ENCODE measurements at regions not wholly inside any gene's neighbourhood (a gene's known extent, or its start where the extent isn't known, plus 50 kb on each side); places are given as distances from the start of the nearest gene placed in this dataset.

DNA sequence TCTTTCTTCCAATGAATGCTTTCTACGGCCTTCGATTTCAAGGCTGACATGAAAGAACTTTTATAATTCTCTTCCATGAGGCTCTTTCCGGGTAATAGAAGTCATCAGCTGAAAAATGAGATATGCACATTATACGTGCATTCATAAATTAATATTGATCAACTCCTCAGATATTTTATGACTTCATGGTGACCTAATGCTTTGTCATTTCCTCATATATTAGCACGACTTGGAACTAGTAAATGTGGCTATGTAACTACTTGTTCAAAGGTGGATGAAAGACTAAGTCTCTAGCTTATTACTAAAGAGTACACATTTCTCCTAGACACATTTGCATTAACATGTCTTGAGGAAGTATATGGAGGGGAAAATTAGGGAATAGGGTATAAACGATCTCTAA is 168.8 kb downstream of the HDGFL1 start:
- Mint-ChIP-seq H3K9me3 (ENCODE audit: low read depth) (peaks cover 12% of the 10 kb centered on the region), H3K27ac (no peak overlapping the region), H3K4me1 (ENCODE audit: low read depth) (peaks cover 4% of the 10 kb centered on the region), H3K27me3 (no peaks in the 10 kb centered on the region), H3K36me3 (ENCODE audit: insufficient read depth) (peaks cover 2% of the 10 kb centered on the region), H3K4me3 (ENCODE audit: low read depth) (no peak overlapping the region)
- DNase-seq (ENCODE audit: low spot score, unreplicated experiment): no peak
- TF ChIP-seq, protein P1, sequence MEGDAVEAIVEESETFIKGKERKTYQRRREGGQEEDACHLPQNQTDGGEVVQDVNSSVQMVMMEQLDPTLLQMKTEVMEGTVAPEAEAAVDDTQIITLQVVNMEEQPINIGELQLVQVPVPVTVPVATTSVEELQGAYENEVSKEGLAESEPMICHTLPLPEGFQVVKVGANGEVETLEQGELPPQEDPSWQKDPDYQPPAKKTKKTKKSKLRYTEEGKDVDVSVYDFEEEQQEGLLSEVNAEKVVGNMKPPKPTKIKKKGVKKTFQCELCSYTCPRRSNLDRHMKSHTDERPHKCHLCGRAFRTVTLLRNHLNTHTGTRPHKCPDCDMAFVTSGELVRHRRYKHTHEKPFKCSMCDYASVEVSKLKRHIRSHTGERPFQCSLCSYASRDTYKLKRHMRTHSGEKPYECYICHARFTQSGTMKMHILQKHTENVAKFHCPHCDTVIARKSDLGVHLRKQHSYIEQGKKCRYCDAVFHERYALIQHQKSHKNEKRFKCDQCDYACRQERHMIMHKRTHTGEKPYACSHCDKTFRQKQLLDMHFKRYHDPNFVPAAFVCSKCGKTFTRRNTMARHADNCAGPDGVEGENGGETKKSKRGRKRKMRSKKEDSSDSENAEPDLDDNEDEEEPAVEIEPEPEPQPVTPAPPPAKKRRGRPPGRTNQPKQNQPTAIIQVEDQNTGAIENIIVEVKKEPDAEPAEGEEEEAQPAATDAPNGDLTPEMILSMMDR (IDR thresholded peaks at IDR 0.05; ENCODE audit: unreplicated experiment): no peak

- Mint-ChIP-seq H3K4me1 (ENCODE audit: low read depth) (peaks cover 25% of the 10 kb centered on the region), H3K27me3 (no peaks in the 10 kb centered on the region), H3K4me3 (ENCODE audit: low read depth) (no peak overlapping the region), H3K36me3 (ENCODE audit: insufficient read depth) (no peaks in the 10 kb centered on the region), H3K9me3 (ENCODE audit: low read depth) (no peaks in the 10 kb centered on the region), H3K27ac (no peak overlapping the region)
- TF ChIP-seq, protein P1 (IDR thresholded peaks at IDR 0.05; ENCODE audit: unreplicated experiment): no peak
- DNase-seq (ENCODE audit: low spot score, unreplicated experiment): no peak
Measured at GRCh38 chr6:22747571-22747970, 178.2 kb downstream of the HDGFL1 start.

DNA sequence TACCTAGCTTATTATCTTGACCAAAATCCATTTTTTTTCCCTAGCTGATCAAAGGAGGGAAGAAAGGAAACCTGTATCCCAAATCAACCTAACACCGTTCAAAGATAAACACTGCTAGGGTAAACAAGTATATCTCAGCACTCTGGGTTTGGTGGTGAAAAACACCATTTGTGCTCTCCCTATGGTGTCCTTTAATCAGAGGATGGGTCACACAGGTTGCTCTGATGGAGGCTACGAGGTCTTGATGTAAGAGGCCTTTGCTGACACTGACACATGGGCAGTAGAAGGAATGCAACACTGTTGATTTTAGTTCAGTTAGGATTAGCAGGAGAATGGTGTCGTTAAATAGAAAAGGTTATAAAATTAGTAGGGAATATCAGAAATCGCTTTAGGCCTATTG is 179.3 kb downstream of the HDGFL1 start:
- Mint-ChIP-seq H3K9me3 (ENCODE audit: low read depth) (no peaks in the 10 kb centered on the region), H3K4me1 (ENCODE audit: low read depth) (peaks cover 31% of the 10 kb centered on the region), H3K4me3 (ENCODE audit: low read depth) (no peak overlapping the region), H3K27me3 (no peaks in the 10 kb centered on the region), H3K36me3 (ENCODE audit: insufficient read depth) (no peaks in the 10 kb centered on the region), H3K27ac (peak overlapping the region; percentile 10)
- TF ChIP-seq, protein P1 (IDR thresholded peaks at IDR 0.05; ENCODE audit: unreplicated experiment): no peak
- no peak for DNase-seq (ENCODE audit: low spot score, unreplicated experiment)

GRCh38 chr6:22749696-22750095 is 180.3 kb downstream of the HDGFL1 start:
- Mint-ChIP-seq H3K27me3 (no peaks in the 10 kb centered on the region), H3K36me3 (ENCODE audit: insufficient read depth) (no peaks in the 10 kb centered on the region), H3K9me3 (ENCODE audit: low read depth) (no peaks in the 10 kb centered on the region), H3K4me3 (ENCODE audit: low read depth) (no peak overlapping the region), H3K4me1 (ENCODE audit: low read depth) (peaks cover 40% of the 10 kb centered on the region), H3K27ac (no peak overlapping the region)
- TF ChIP-seq, protein P1 (IDR thresholded peaks at IDR 0.05; ENCODE audit: unreplicated experiment): no peak
- no peak for DNase-seq (ENCODE audit: low spot score, unreplicated experiment)

DNA sequence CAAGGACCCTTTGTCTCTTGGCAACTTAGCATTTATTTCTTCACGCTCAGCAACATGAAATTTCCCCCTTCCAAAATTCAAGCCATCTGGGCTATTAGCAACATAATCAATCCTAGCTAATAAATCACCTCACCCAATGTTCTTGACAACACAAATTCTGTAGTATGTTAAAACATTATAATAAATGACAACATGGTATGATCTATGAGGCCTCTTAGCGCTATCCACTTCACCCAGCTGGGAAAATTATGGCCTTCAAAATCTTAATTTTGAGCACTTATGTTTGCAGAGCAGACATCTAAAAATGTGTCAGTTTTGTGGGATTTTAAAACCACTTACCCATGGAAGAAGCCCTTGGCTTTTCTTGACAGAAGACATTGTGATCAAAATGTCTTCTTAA is 181.9 kb downstream of the HDGFL1 start:
- TF ChIP-seq, protein P1 (IDR thresholded peaks at IDR 0.05; ENCODE audit: unreplicated experiment): no peak
- Mint-ChIP-seq H3K27ac (no peak overlapping the region), H3K4me1 (ENCODE audit: low read depth) (peaks cover 43% of the 10 kb centered on the region), H3K4me3 (ENCODE audit: low read depth) (no peak overlapping the region), H3K27me3 (no peaks in the 10 kb centered on the region), H3K36me3 (ENCODE audit: insufficient read depth) (no peaks in the 10 kb centered on the region), H3K9me3 (ENCODE audit: low read depth) (no peaks in the 10 kb centered on the region)
- DNase-seq (ENCODE audit: low spot score, unreplicated experiment): no peak

Measured in progenitor cell of endocrine pancreas (in vitro differentiated cells).